ENCODE measurements at regions not wholly inside any gene's neighbourhood (a gene's known extent, or its start where the extent isn't known, plus 50 kb on each side); places are given as distances from the start of the nearest gene placed in this dataset.
A peak's percentile ranks its signal among the peaks of the same experiment; 100 is the strongest.

- no CpG with 5 or more reads among the region's 5 CpGs for WGBS (ENCODE audit: extremely low coverage, insufficient coverage, insufficient read length)
- H3K36me3 ChIP-seq (ENCODE audit: control insufficient read depth in 1 of 2, insufficient read depth in 2 of 2, low read length in 2 of 2) = no peaks in the 10 kb centered on the region
- H3K4me2 ChIP-seq (ENCODE audit: low read length) = no peak overlapping the region
- H3K14ac ChIP-seq (ENCODE audit: low read length) = no peak overlapping the region
- no peak overlapping the region for H2AFZ ChIP-seq (ENCODE audit: insufficient read depth, low read length, poor library complexity)
- H4K8ac ChIP-seq (ENCODE audit: low read depth, low read length) = no peak overlapping the region
- no peak overlapping the region for H2BK120ac ChIP-seq (ENCODE audit: insufficient read depth, low read length, poor library complexity)
- no peak overlapping the region for H2BK5ac ChIP-seq (ENCODE audit: low read depth, low read length, poor library complexity)
- no peak overlapping the region for H3K4me3 ChIP-seq (ENCODE audit: low read depth, low read length)
- no peaks in the 10 kb centered on the region for H3K9me3 ChIP-seq (ENCODE audit: insufficient read depth, low read depth, low read length)
- no peak overlapping the region for H3K4ac ChIP-seq (ENCODE audit: low read depth, low read length)
- H2BK12ac ChIP-seq (ENCODE audit: low read length) = no peak overlapping the region
- no peaks in the 10 kb centered on the region for H3K4me1 ChIP-seq (ENCODE audit: control insufficient read depth in 1 of 2, insufficient read depth in 2 of 2, low read length in 2 of 2)
- H3K27me3 ChIP-seq (ENCODE audit: insufficient read depth, low read length) = no peaks in the 10 kb centered on the region
- H3K27ac ChIP-seq (ENCODE audit: low read depth, low read length) = no peak overlapping the region
- no peak overlapping the region for H3K23ac ChIP-seq (ENCODE audit: low read length)
- no peaks in the 10 kb centered on the region for H3K79me2 ChIP-seq (ENCODE audit: control insufficient read depth, insufficient read depth, low read length, poor library complexity)
- H2AK5ac ChIP-seq (ENCODE audit: low read length) = no peak overlapping the region
- H3K18ac ChIP-seq (ENCODE audit: low read length) = no peak overlapping the region
- no peak overlapping the region for H3K9ac ChIP-seq (ENCODE audit: low read length)
- H3K79me1 ChIP-seq (ENCODE audit: low read length) = no peaks in the 10 kb centered on the region
- H4K91ac ChIP-seq (ENCODE audit: low read depth, low read length) = no peak overlapping the region
- peak; percentile 76 to 84 for DNase-seq
- H4K12ac ChIP-seq (ENCODE audit: low read depth, low read length) = no peak overlapping the region
Observed at GRCh38 chr13:78197231-78197630, 278.6 kb upstream of the EDNRB start.

- Histone ChIP-seq H4K8ac (ENCODE audit: low read depth, low read length) (no peak overlapping the region), H3K4me1 (ENCODE audit: control insufficient read depth in 1 of 2, insufficient read depth in 2 of 2, low read length in 2 of 2) (no peaks in the 10 kb centered on the region), H3K18ac (ENCODE audit: low read length) (no peak overlapping the region), H3K36me3 (ENCODE audit: control insufficient read depth in 1 of 2, insufficient read depth in 2 of 2, low read length in 2 of 2) (no peaks in the 10 kb centered on the region), H2BK120ac (ENCODE audit: insufficient read depth, low read length, poor library complexity) (no peak overlapping the region), H3K4me3 (ENCODE audit: low read depth, low read length) (no peak overlapping the region), H3K4me2 (ENCODE audit: low read length) (no peak overlapping the region), H3K14ac (ENCODE audit: low read length) (no peak overlapping the region), H3K23ac (ENCODE audit: low read length) (no peak overlapping the region), H3K9me3 (ENCODE audit: insufficient read depth, low read depth, low read length) (no peaks in the 10 kb centered on the region), H2AK5ac (ENCODE audit: low read length) (no peak overlapping the region), H2AFZ (ENCODE audit: insufficient read depth, low read length, poor library complexity) (no peak overlapping the region), H4K91ac (ENCODE audit: low read depth, low read length) (no peak overlapping the region), H3K27me3 (ENCODE audit: insufficient read depth, low read length) (no peaks in the 10 kb centered on the region), H2BK12ac (ENCODE audit: low read length) (no peak overlapping the region), H3K79me1 (ENCODE audit: low read length) (no peaks in the 10 kb centered on the region), H3K9ac (ENCODE audit: low read length) (no peak overlapping the region), H3K27ac (ENCODE audit: low read depth, low read length) (no peak overlapping the region), H4K12ac (ENCODE audit: low read depth, low read length) (no peak overlapping the region), H2BK5ac (ENCODE audit: low read depth, low read length, poor library complexity) (no peak overlapping the region), H3K79me2 (ENCODE audit: control insufficient read depth, insufficient read depth, low read length, poor library complexity) (no peaks in the 10 kb centered on the region), H3K4ac (ENCODE audit: low read depth, low read length) (no peak overlapping the region)
- WGBS (ENCODE audit: extremely low coverage, insufficient coverage, insufficient read length) = no CpG with 5 or more reads among the region's 3 CpGs
- peak; percentile 7 to 61 for DNase-seq
Observed at GRCh38 chr13:78194904-78195639, 276.4 kb upstream of the EDNRB start.

GRCh38 chr13:78193846-78194245 is 275.2 kb upstream of the EDNRB start:
- Histone ChIP-seq H2BK5ac (ENCODE audit: low read depth, low read length, poor library complexity) (no peak overlapping the region), H4K12ac (ENCODE audit: low read depth, low read length) (no peak overlapping the region), H3K79me1 (ENCODE audit: low read length) (no peaks in the 10 kb centered on the region), H3K14ac (ENCODE audit: low read length) (no peak overlapping the region), H2BK12ac (ENCODE audit: low read length) (no peak overlapping the region), H2AFZ (ENCODE audit: insufficient read depth, low read length, poor library complexity) (no peak overlapping the region), H3K4me3 (ENCODE audit: low read depth, low read length) (no peak overlapping the region), H3K36me3 (ENCODE audit: control insufficient read depth in 1 of 2, insufficient read depth in 2 of 2, low read length in 2 of 2) (no peaks in the 10 kb centered on the region), H2AK5ac (ENCODE audit: low read length) (no peak overlapping the region), H3K79me2 (ENCODE audit: control insufficient read depth, insufficient read depth, low read length, poor library complexity) (no peaks in the 10 kb centered on the region), H4K91ac (ENCODE audit: low read depth, low read length) (no peak overlapping the region), H3K9me3 (ENCODE audit: insufficient read depth, low read depth, low read length) (no peaks in the 10 kb centered on the region), H3K4me1 (ENCODE audit: control insufficient read depth in 1 of 2, insufficient read depth in 2 of 2, low read length in 2 of 2) (no peaks in the 10 kb centered on the region), H2BK120ac (ENCODE audit: insufficient read depth, low read length, poor library complexity) (no peak overlapping the region), H3K4ac (ENCODE audit: low read depth, low read length) (no peak overlapping the region), H3K4me2 (ENCODE audit: low read length) (no peak overlapping the region), H3K9ac (ENCODE audit: low read length) (no peak overlapping the region), H4K8ac (ENCODE audit: low read depth, low read length) (no peak overlapping the region), H3K27me3 (ENCODE audit: insufficient read depth, low read length) (no peaks in the 10 kb centered on the region), H3K18ac (ENCODE audit: low read length) (no peak overlapping the region), H3K27ac (ENCODE audit: low read depth, low read length) (no peak overlapping the region), H3K23ac (ENCODE audit: low read length) (no peak overlapping the region)
- DNase-seq = no peak

GRCh38 chr13:78192716-78193115 is 274.1 kb upstream of the EDNRB start:
- Histone ChIP-seq H2AK5ac (ENCODE audit: low read length) (no peak overlapping the region), H3K9me3 (ENCODE audit: insufficient read depth, low read depth, low read length) (no peaks in the 10 kb centered on the region), H3K79me1 (ENCODE audit: low read length) (no peaks in the 10 kb centered on the region), H4K8ac (ENCODE audit: low read depth, low read length) (no peak overlapping the region), H3K79me2 (ENCODE audit: control insufficient read depth, insufficient read depth, low read length, poor library complexity) (no peaks in the 10 kb centered on the region), H3K4me2 (ENCODE audit: low read length) (no peak overlapping the region), H3K18ac (ENCODE audit: low read length) (no peak overlapping the region), H3K14ac (ENCODE audit: low read length) (no peak overlapping the region), H3K27me3 (ENCODE audit: insufficient read depth, low read length) (no peaks in the 10 kb centered on the region), H2BK5ac (ENCODE audit: low read depth, low read length, poor library complexity) (no peak overlapping the region), H4K91ac (ENCODE audit: low read depth, low read length) (no peak overlapping the region), H2BK120ac (ENCODE audit: insufficient read depth, low read length, poor library complexity) (no peak overlapping the region), H3K4me3 (ENCODE audit: low read depth, low read length) (no peak overlapping the region), H3K27ac (ENCODE audit: low read depth, low read length) (no peak overlapping the region), H2BK12ac (ENCODE audit: low read length) (no peak overlapping the region), H3K9ac (ENCODE audit: low read length) (no peak overlapping the region), H4K12ac (ENCODE audit: low read depth, low read length) (no peak overlapping the region), H2AFZ (ENCODE audit: insufficient read depth, low read length, poor library complexity) (no peak overlapping the region), H3K23ac (ENCODE audit: low read length) (no peak overlapping the region), H3K36me3 (ENCODE audit: control insufficient read depth in 1 of 2, insufficient read depth in 2 of 2, low read length in 2 of 2) (no peaks in the 10 kb centered on the region), H3K4ac (ENCODE audit: low read depth, low read length) (no peak overlapping the region), H3K4me1 (ENCODE audit: control insufficient read depth in 1 of 2, insufficient read depth in 2 of 2, low read length in 2 of 2) (no peaks in the 10 kb centered on the region)
- WGBS (ENCODE audit: extremely low coverage, insufficient coverage, insufficient read length) = no CpG with 5 or more reads among the region's 1 CpG
- DNase-seq = peak; percentile 12 to 60

Data from trophoblast cell (in vitro differentiated cells and primary cell).